GM18502 (cell line): ENCODE measurements at regions not wholly inside any gene's neighbourhood (a gene's known extent, or its start where the extent isn't known, plus 50 kb on each side); places are given as distances from the start of the nearest gene placed in this dataset.

Source experiments
- ATAC-seq: cut with Tn5 transposase; IDR thresholded peaks from one replicate; pipeline ENCODE4 v1.9.1; 2021; ENCODE audit warnings: mild to moderate bottlenecking; ENCODE audit not compliant: unreplicated experiment, poor library complexity

DNA sequence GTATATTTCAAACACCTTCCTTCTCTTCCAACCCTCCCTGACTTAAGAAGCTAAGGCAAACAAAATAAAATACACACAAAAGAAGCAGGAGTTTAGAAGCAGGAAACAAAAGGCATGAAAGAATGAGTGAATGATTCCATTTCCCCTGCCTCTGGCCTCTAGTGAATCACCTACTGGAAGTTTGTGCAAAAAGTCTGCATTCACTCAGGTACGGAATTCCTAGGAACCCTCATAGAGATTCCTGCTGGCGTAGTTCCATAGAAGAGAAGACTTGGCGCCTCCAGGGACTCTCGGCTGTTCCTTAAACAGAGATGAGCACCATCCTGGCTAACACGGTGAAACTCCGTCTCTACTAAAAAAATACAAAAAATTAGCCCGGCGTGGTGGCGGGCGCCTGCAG, 125.9 kb upstream of the TBL1X start:
- ATAC-seq = no peak

DNA sequence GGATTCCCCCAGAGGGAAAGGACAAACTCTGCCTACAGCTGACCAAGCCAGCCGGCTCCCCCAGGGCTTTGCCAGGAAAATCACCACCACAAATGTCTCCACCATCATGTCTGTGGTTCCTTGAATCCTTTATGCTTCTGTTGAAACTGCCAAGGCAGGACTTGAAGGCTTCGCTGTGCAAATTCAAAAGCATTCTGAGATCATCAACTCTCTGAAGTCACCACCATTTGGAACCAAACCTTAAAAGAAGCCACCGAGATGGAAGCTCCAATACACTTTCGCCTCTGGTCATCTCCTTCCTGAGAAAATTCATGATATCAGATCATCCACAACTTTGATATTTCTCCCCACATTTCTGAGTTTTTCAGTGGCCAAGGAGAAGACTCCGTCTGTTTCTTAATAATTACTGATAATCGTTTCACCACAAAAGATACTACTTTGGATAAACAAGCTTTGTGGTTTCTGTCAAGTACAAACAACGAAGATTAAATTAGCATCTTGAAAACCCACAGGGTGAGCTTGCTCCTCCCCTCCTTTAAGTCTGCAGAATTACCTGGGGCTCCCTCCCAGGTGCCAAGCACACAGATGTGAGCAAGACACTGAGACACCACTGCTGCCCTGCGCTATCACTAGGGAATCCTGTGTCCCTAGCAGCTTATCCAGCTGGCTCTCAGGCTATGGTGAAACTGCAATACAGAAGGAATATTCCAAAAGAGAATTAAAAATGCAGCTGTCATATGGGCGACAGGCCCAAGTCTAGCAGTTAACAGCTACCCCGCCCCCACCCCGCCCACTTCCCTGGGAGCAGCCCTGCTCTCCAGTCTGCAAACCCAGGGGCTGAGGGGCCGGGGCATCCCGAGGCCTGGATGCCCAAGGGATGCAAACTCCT, 125.0 kb upstream of the TBL1X start:
- ATAC-seq = no peak

DNA sequence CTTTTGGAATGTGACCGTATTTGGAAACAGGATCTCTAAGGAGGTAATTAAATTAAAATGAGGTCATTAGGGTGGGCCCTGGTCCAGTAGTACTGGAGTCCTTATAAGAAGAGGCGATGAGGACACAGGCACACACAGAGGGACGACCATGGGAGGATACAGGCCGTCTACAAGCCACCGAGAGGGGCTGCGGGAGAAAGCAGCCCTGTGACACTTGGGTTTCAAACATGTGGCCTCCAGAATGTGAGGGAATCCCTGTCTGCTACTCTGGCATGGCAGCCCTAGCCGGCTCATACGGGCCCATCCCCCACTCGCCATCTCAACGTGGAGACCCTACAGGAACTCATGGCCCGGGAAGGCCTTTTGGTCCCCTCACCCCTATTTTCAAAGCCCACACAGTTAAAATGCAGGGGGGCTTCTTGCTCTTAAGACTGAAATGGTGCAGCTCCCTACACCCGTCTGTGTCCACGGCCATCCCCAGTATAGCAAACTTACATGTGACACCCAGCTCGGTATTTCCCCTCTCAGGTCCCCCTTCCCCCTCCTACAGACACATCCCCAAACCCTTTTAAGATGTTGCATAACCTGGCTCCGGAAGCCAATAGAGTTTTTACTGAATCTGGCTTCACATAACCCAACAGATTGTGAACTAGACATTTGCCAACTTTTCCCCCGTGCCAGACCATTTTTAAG, 124.1 kb upstream of the TBL1X start:
- ATAC-seq = peak; percentile 45

DNA sequence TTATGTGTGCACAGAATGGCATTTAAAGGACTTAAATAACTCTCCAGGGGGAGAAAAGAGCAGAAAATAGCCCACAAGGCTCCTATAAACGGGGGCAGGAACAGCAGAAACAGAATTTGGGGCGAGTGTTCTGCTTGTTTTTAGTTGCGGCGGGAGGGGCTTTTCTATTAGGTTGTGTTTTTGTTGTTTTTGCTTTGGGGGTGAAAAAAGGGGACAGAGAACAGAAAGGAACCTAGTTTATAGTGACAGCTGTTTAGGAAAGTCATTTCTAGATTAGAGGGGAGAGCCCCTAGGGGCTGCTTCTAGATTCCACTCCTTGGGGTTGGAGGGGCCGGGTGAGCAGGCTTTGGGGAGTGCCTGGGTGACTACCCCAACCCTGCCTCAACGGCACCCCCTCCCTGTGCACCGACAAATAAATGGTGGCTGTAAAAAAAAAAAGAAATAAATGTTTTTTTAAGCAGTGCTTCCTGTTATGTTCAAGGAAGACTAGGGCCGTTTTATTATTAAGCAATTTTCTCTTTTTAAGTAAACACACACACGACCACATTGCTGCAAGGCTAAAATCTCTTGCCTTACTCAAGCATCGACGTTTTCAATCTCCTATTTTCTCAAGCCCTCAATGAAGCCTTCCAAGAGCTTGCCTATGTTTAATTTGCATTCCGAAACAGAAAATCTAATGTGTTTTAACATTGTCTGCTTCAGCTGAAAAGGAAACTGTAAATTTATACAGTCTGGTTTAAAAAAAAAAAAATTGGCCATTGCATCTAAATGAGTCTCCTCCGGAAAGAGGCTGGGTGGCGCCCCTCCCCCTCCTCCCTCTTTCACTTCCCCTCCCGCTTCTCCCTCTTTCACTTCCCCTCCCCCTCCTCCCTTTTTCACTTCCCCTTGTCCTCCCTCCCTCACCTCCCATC, 123.3 kb upstream of the TBL1X start:
- peak; percentile 89 for ATAC-seq

GRCh38 chrX:9342561-9343051, 122.3 kb upstream of the TBL1X start:
- ATAC-seq = no peak

DNA sequence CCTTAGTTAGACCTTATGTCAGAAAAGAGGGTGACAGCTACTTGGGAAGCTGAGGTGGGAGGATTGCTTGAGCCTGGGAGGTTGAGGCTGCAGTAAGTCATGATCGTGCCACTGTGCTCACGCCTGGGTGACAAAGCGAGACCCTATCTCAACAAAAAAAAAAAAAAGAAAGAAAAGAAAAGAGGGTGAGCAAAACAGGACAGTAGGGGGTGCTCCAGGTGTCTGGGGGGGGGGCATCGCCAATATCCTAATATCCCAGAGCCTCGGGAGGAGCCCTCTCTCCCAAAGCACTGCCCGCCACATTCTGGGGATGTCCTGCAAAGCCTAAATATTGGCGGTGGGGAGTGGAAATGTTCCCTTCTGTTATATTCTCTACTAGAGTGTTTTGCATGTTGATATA, 120.9 kb upstream of the TBL1X start:
- no peak for ATAC-seq

GRCh38 chrX:9345957-9346356, 118.9 kb upstream of the TBL1X start:
- no peak for ATAC-seq

DNA sequence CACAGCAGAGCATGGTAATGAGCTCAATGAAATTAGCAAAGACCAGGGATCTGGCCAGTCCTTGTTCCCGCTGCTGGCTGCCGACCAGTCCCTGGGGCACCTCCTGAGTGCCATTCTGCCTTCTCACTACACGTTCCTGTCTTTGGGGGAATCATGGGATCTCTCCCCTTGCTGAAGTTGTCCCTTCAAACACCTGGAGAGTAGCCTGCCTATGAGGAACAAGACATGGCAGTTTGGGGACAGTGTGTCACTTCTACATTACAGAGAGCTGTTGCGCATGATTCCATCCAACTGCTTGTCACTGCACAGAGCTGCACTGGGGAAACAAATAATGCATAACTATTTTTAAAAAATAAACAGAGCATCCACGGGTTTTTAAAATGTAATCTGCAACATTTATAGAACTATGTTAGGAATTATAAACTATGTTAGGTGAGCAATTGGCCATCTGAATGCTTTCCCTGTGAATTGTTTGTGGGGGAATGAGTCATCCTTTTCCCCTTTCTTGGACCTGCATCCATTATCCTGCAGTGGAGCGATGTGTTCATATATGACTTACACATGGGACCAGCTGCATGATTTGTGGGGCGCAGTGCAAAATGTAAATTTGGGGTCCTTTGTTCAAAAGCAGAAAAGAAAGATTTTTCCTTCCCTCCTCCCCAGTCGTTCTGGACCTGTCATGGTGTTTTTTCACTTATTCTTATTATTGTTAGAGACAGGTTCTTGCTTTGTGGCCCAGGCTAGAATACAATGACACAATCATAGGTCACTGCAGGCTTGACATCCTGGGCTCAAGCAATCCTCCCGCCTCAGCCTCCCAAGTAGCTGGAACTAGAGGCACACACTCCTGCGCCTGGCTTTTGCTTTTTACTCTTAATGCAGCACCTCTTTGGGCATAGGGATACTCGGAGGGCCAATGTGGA, 115.0 kb upstream of the TBL1X start:
- no peak for ATAC-seq

GRCh38 chrX:9351126-9351525, 113.7 kb upstream of the TBL1X start:
- ATAC-seq = no peak

- peak; percentile 74 for ATAC-seq
Observed at GRCh38 chrX:9352243-9352642, 112.6 kb upstream of the TBL1X start.

GRCh38 chrX:9352694-9353411, 112.0 kb upstream of the TBL1X start:
- ATAC-seq = peak; percentile 77

DNA sequence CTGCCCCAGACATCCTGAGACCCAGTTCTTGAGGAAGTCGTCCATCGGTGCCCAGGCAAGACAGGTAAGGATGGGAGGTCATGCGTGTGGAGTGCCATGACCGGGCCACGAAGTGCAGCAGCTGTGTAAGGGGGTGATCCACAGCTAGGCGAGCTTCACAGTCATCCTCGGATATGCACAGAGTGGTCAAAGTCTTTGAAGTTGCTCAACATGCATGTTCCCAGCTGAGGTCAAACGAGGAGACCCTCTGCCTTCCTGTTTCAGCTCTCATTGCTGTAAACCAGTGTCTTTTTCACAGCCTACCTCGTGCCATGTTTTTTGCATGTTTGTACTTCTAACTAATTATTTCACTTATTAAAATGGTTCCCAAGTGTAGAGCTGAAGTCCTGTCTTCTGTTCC, 109.9 kb upstream of the TBL1X start:
- no peak for ATAC-seq

GRCh38 chrX:9355739-9356138, 109.1 kb upstream of the TBL1X start:
- ATAC-seq = no peak

- ATAC-seq = no peak
Observed at GRCh38 chrX:9356846-9357245, 108.0 kb upstream of the TBL1X start.

GRCh38 chrX:9357518-9358114, 107.2 kb upstream of the TBL1X start:
- ATAC-seq = no peak

DNA sequence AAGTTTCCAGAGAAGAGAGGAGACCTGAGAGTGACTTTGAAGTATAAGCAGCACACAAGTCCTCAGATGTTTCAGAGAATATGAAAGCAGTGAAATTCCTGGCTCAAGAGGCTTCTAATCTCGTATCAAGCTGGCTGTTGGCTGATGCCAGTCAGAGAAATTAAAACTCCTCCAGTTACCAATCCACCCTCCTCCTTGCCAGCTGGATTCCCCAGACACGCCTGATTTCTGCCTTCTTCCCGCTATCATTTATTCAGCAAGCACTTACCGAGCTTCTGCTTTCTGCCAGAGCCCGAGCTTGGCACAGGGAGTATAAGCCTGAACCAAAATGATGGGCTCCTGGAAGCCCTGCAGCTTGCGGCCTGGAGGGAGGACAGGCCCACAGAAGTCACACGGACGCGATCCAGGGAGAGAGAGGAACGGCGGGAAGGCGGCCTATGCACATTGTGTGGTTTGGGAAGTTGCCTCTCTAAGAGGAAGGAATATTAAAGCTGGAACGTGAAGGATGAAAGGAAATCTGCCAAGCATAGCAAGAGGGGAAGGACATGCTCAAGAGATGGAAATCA, 102.4 kb upstream of the TBL1X start:
- ATAC-seq = no peak

DNA sequence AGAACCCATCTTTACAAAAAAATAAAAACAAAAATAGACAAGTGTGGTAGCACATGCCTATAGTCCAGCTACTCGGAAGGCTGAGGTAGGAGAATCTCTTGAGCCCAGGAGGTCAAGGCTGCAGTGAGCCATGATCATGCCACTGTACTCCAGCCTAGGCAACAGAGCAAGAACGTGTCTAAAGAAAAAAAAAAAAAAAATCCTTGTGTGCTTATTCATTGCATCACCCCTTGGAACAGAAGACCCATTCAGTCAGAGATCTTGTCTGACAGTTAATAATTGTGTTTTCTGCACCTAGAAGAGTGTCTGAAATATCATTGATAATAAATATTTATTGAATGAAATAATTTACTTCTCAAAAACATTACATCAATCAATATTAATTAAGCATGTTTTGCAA, 97.4 kb upstream of the TBL1X start:
- no peak for ATAC-seq

- ATAC-seq = no peak
Observed at GRCh38 chrX:9368262-9368661, 96.6 kb upstream of the TBL1X start.
